HG03521 (cell line): ENCODE measurements at regions not wholly inside any gene's neighbourhood (a gene's known extent, or its start where the extent isn't known, plus 50 kb on each side); places are given as distances from the start of the nearest gene placed in this dataset.

ENCODE experiments used
- ATAC-seq: cut with Tn5 transposase; IDR thresholded peaks from one replicate; pipeline ENCODE4 v1.9.1; 2021; ENCODE audit warnings: mild to moderate bottlenecking, moderate library complexity; ENCODE audit not compliant: unreplicated experiment

DNA sequence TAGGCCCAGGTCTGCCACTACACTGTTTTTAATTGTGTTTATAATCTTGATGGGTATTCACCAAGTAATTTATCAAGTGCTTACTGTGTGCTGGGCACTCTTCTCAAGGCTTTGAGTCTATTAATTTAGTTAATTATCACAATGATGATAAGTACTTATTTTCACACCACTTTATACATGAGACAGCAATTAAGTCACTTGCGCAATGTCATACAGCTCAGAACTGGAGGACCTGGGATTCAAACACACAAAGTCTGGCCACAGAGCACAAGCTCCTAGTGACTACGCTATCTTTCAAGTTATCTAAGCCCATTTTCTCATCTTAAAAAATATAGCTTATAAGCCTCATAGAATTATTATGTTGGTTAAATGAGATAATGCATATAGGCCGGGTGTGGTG lies 85.0 kb downstream of the LLPH start:
- ATAC-seq, result no peak

DNA sequence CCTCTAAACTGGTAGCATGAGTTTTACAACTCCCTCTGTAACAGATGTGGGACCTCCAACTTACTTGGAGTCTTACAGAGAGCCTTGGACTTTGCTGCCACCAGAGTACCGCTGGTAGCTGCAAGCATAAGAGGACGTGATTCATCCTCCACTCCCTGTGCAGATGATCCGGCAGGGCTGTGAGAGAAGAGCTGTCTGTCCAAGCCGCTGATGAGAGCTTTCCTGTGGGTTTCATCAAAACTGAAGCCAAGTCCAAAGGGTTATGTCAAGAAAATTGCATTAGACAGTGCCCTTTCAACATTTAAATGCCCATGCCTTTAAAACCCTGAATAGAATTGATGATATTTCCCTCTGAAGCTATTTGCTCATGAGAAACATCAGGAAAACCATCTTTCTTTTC lies 85.8 kb downstream of the LLPH start:
- no peak for ATAC-seq

DNA sequence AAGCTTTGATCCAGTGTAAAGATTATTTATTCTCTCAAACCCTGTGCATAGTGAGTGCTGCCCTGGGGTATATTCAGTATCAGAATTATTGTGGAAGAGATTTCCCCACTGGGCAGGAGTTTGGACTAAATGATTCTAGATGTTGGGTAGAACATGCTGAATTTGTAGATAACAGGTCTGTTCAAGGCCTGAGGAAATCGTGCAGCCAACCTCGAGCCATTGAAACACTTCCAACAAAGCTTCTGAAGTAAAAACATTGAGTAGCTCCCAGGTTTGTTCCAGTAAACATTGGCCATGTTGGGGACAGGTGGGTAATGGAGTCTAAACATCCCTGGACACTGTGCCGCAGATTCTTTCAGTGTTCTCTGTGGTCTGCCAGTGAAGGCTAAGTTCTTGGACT lies 87.5 kb downstream of the LLPH start:
- ATAC-seq, result no peak

DNA sequence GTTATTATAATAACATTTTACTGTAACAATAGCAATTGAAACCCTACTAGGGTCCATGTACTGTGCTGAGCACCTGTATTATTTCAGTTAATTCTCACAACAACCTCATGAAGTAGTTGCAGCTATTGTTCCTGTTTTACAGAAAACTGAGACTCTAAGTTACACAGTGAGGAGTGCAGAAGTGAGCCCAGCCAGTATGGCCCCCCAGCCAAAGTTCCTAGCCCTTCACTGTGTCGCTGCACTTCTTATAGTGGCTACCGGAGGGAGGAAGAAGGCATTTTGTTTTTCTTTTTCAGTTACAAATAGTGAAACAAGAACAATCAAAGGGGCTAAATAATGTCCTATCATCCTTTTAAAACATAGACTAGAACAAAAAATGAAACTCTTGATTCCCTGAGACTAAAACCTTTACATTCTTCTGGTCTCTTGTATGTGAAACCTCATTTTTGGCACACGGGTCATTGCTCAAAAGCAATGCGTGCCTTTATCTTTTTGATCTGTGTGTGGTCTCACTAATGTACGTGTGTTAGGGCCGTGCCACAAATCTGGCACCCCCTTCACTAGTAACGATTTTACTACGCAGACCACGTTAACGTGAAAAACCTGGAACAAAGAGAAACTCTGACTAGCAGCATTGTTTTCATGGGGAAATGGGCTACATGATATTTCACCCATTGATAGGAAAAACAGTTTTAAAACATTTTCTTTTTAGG lies 88.7 kb downstream of the LLPH start:
- no peak for ATAC-seq

DNA sequence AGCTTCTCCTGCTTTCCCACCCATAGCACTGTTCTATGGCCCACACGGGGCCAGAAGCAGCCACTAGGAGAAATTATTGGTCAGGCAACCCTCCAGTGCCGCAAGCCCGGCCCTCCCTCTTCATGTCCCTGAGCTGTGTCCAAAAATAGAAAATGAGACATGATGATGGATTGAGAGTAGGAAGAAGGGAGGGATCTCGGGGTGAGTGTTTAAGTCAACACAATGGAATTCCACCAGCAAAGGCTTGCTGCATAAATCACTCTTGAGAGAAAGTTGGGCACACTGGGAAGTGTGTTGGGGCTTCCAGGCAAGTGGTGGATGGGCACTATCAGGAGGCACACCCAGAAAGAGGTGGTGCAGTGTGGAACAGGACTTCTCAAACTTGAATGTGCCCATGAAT lies 94.2 kb downstream of the LLPH start:
- ATAC-seq, result no peak

DNA sequence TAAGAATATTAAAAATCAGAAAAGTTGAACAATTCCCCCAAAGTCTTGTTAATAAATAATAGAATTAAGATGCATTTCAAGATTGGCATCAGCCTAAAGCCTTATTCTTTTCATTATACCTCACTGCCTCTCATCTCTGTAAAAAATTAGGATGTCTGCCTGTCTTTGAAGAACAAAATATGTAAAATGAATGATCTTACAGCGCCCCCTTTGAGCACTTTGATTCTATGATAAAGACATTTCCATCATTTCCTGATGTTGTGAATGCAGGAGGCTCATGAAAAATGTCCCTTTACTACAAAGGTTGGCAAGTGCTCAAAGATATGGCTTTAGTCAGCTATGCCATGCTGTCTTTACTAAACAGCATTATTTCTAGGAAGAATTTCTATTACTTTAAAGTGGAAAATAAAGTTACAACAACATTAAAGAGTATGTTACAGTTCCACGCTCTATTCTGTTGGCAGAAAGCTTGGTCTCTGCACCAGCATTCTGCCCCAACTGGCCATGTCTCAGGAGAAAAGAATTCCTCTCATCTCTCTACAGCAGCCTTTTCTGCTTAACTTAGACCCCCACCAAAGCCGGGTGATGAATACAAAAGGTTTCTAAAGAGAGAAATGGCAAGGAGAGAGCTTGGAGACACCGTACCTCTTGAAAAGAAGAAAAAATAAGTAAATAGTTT lies 95.1 kb downstream of the LLPH start:
- ATAC-seq, result no peak

DNA sequence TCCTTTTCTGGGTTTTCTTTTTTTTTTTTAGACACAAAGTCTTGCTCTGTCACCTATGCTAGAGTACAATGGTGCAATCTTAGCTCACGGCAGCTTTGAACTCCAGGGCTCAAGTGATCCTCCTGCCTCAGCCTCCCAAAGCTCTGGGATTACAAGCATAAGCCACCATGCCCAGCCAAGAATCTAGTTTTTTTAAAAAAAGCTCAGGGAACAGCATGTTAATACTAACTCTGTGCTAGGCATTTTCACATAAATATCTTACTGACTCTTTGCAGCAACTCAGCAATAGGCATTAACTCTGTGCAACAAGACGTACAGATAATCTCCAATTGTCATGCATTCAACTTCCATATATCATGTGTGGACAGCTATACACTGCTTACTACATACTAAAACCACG lies 97.4 kb downstream of the LLPH start:
- no peak for ATAC-seq

DNA sequence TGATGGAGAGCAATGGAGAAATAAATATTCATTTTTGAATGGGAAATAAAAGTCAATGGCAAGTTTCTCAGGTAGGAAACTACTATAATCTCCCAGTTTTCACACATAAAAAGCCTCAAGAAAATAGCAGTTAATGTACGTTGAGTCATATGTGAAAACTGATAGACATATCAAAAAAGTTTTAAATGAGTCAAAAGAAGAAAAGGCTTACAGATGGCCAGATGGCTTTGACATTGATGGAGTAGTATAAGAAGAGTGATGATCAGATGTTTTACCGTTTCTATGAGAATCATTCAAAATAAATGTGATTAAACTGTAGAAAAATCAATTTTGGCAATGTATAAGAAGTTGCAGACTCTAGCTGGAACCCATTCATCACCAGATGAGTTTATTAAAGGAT lies 97.8 kb downstream of the LLPH start:
- no peak for ATAC-seq

DNA sequence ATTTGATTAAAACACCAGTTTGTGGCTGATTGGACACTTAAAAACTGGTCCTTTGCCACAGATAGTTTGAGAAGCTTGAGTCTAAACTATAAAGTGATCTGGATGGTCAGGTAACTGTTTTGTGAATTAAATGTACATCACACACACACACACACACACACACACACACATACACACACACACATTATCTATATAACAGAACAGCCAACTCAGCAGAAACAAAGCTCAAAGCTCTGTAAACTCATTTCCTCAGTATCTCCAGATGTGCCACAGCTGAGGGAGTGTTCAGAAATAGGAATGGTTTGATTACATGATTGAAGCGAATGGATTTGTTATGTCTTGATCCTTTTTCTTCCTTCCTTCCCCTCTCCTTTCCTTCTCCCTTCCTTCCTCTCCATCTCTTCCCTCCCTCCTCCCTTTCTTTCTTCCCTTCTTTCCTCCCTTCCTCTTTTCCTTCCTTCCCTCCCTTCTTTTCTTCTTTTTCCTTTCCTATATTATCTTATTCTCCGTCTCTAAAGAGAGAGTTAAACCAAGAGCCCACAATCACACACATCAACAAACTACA lies 100.3 kb downstream of the LLPH start:
- ATAC-seq, result no peak

DNA sequence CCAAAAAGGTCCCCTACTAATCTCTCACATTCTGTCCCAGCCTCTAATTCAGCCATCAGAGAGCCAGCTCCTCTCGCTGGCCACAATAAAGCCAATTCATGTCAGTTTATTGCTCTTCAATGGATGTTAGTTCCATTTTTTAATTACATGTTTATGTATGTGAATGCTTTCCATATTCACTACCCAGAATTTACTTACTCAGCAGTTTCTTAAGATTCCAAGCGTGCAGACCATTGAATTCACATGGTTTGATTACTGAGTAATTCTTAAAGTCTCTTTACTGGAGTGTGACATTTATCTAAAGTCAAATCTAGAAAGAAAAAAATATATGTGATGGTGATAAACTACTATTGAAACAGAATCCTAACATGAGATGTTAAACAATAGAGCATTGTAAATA lies 102.2 kb downstream of the LLPH start:
- ATAC-seq, result no peak

DNA sequence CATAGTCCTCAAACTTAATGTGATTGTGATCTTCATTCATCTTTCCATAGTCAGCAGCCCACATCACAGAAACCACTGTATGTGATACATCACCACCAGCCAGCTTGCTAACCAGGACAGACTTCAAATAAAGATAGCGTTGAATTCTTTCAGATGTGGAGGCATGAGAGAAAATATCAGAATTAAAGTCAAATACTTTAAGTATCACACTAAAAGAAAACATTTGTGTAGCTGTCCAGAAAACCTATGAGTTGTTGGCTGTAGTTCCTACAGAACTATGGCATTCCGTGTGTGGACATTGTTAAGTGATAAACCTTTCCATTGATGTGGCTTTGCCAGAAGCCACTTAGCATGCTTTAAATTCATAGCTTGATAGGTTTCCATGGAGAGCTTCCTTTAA lies 105.1 kb downstream of the LLPH start:
- ATAC-seq, result no peak

DNA sequence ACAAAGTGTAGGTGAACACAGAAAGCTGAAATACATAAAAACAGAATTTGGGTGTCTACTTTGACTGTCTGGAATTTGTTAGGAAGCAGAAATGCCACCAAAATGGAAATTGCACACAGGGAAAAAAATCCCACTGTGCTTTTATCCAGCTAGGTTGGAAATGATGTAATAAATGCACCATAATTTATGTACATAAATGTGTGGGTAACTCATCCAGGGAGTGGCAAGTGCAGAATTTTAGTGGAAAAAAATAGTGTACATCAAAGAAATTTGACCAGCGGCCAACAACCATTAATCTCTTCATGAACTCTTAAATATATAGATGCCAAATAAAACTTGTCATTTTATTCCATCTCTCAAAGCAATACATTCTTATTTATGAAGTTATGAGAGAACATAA lies 105.6 kb downstream of the LLPH start:
- ATAC-seq, result no peak

DNA sequence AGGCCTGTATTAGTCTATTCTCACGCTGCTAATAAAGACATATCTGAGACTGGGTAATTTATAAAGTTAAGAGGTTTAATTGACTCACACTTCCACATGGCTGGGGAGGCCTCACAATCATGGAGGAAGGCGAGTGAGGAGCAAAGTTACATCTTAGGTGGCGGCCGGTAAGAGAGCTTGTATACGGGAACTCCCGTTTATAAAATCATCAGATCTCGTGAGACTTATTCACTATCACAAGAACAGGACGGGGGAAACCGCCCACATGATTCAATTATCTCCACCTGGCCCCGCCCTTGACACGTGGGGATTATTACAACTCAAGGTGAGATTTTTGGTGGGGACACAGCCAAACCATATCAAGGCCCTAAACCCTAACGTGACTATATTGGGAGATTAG lies 110.1 kb downstream of the LLPH start:
- no peak for ATAC-seq

DNA sequence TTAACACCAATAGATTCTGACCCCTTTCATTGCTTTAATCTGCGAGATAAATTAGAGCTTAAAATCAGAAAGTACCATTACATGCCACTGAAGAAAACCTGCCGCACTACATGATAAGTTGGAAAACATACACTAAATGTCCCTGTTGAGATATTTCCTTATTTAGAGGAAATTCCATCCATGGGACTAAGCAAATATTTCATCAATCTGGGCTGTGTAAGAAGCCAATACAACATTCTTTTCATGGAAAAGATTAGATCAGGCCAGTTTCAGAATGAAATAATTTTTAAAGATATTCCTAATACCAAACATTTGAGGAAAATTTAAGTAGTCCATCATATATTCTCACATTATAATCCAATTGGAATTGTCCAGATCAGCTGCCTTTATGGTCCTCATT lies 112.8 kb downstream of the LLPH start:
- ATAC-seq, result no peak
